NB4 (cell line): ENCODE measurements at regions not wholly inside any gene's neighbourhood (a gene's known extent, or its start where the extent isn't known, plus 50 kb on each side); places are given as distances from the start of the nearest gene placed in this dataset.

Source experiments
- MYC ChIP-seq: IDR thresholded peaks from 2 replicates; pipeline ENCODE4 v1.6.1; 2011; ENCODE audit warnings: low read depth, low read length
- POLR2A ChIP-seq: IDR thresholded peaks from 2 replicates; pipeline ENCODE4 v1.6.1; 2011; ENCODE audit warnings: mild to moderate bottlenecking; ENCODE audit not compliant: insufficient read length; ENCODE audit errors: extremely low read depth
- TF ChIP-seq, protein P1 (sequence below): IDR thresholded peaks from one replicate; pipeline ENCODE4 v1.5.1; 2012; ENCODE audit warnings: low read depth, low read length
- TF ChIP-seq, protein P2 (sequence below): IDR thresholded peaks from 2 replicates; pipeline ENCODE4 v1.6.1; 2011; ENCODE audit warnings: low read depth, low read length

- TF ChIP-seq, protein P1, sequence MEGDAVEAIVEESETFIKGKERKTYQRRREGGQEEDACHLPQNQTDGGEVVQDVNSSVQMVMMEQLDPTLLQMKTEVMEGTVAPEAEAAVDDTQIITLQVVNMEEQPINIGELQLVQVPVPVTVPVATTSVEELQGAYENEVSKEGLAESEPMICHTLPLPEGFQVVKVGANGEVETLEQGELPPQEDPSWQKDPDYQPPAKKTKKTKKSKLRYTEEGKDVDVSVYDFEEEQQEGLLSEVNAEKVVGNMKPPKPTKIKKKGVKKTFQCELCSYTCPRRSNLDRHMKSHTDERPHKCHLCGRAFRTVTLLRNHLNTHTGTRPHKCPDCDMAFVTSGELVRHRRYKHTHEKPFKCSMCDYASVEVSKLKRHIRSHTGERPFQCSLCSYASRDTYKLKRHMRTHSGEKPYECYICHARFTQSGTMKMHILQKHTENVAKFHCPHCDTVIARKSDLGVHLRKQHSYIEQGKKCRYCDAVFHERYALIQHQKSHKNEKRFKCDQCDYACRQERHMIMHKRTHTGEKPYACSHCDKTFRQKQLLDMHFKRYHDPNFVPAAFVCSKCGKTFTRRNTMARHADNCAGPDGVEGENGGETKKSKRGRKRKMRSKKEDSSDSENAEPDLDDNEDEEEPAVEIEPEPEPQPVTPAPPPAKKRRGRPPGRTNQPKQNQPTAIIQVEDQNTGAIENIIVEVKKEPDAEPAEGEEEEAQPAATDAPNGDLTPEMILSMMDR: no peak
- TF ChIP-seq, protein P2, sequence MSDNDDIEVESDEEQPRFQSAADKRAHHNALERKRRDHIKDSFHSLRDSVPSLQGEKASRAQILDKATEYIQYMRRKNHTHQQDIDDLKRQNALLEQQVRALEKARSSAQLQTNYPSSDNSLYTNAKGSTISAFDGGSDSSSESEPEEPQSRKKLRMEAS: no peak
- TF ChIP-seq POLR2A (no peak), MYC (no peak)
Measured at GRCh38 chr11:11082646-11083045, 224.8 kb upstream of the ZBED5 start.
